ENCODE measurements at regions not wholly inside any gene's neighbourhood (a gene's known extent, or its start where the extent isn't known, plus 50 kb on each side); places are given as distances from the start of the nearest gene placed in this dataset.

GRCh38 chr22:34113381-34113780 is 193.1 kb upstream of the LARGE1 start:
- WGBS (ENCODE audit: insufficient coverage) = 95% methylated on average over 4 of the region's 6 CpGs
- Histone ChIP-seq H2AFZ (ENCODE audit: insufficient read depth, low read depth, low read length, poor library complexity, severe bottlenecking) (no peak overlapping the region), H3K9me3 (ENCODE audit: control extremely low read depth in 1 of 3, control insufficient read depth in 2 of 3, insufficient read depth in 1 of 3, low read length in 2 of 3) (no peaks in the 10 kb centered on the region), H3K36me3 (replicated peaks in 1 of 2; ENCODE audit: control extremely low read depth in 1 of 2, control insufficient read depth in 1 of 2, extremely low read depth in 1 of 2, insufficient read depth in 2 of 2, low read length in 1 of 2) (no peaks in the 10 kb centered on the region), H3K4me1 (ENCODE audit: control insufficient read depth in 2 of 2, insufficient read depth in 2 of 2, low read length in 2 of 2) (no peaks in the 10 kb centered on the region), H3K27ac (ENCODE audit: low read length in 2 of 2) (no peak overlapping the region), H4K20me1 (ENCODE audit: control insufficient read depth, insufficient read depth, low read length, poor library complexity, severe bottlenecking) (no peaks in the 10 kb centered on the region), H3K27me3 (replicated peaks in 1 of 4; ENCODE audit: control extremely low read depth in 1 of 4, control insufficient read depth in 3 of 4, insufficient read depth in 4 of 4, low read length in 3 of 4) (no peaks in the 10 kb centered on the region), H3K9ac (ENCODE audit: low read length) (no peak overlapping the region), H3K4me3 (ENCODE audit: control extremely low read depth in 1 of 5, extremely low read depth in 1 of 5, insufficient read depth in 1 of 5, low read depth in 2 of 5, low read length in 4 of 5) (no peak overlapping the region), H3K79me2 (ENCODE audit: control insufficient read depth, insufficient read depth, low read length) (no peaks in the 10 kb centered on the region), H3K4me2 (replicated peaks; ENCODE audit: low read depth, low read length, poor library complexity, severe bottlenecking) (no peak overlapping the region)
- no peak for DNase-seq
- Mint-ChIP-seq H3K4me3 (no peak overlapping the region), H3K27ac (no peak overlapping the region), H3K9me3 (ENCODE audit: insufficient read depth) (peaks cover 3% of the 10 kb centered on the region), H3K27me3 (no peaks in the 10 kb centered on the region), H3K4me1 (no peaks in the 10 kb centered on the region)
- CTCF ChIA-PET = interaction anchor here (1.5 to 7.3 kb wide), 6 partner anchors 31 to 1095 kb away, joined by 3 to 94 read pairs (median 6); no protein-coding TSS in a partner anchor
- no peak for TF ChIP-seq CTCF (IDR thresholded peaks at IDR 0.05)
- TF ChIP-seq EZH2 (IDR thresholded peaks at IDR 0.05; ENCODE audit: borderline replicate concordance, insufficient read depth, low read depth, low read length, poor library complexity, severe bottlenecking) = no peak
- ATAC-seq (ENCODE audit: low read depth) = no peak
- intact Hi-C loops (cut with micrococcal nuclease) = no loop called here
- POLR2A ChIA-PET = no interaction called here

- ChIA-PET POLR2A (no interaction called here), CTCF (interaction anchor here (1.4 to 7.3 kb wide), 6 partner anchors 9 to 1096 kb away, joined by 3 to 94 read pairs (median 6); no protein-coding TSS in a partner anchor)
- Histone ChIP-seq H3K4me2 (replicated peaks; ENCODE audit: low read depth, low read length, poor library complexity, severe bottlenecking) (no peak overlapping the region), H3K36me3 (replicated peaks in 1 of 2; ENCODE audit: control extremely low read depth in 1 of 2, control insufficient read depth in 1 of 2, extremely low read depth in 1 of 2, insufficient read depth in 2 of 2, low read length in 1 of 2) (no peaks in the 10 kb centered on the region), H3K27me3 (replicated peaks in 1 of 4; ENCODE audit: control extremely low read depth in 1 of 4, control insufficient read depth in 3 of 4, insufficient read depth in 4 of 4, low read length in 3 of 4) (no peaks in the 10 kb centered on the region), H3K4me1 (ENCODE audit: control insufficient read depth in 2 of 2, insufficient read depth in 2 of 2, low read length in 2 of 2) (no peaks in the 10 kb centered on the region), H2AFZ (ENCODE audit: insufficient read depth, low read depth, low read length, poor library complexity, severe bottlenecking) (no peak overlapping the region), H3K9me3 (ENCODE audit: control extremely low read depth in 1 of 3, control insufficient read depth in 2 of 3, insufficient read depth in 1 of 3, low read length in 2 of 3) (no peaks in the 10 kb centered on the region), H3K9ac (ENCODE audit: low read length) (no peak overlapping the region), H3K4me3 (ENCODE audit: control extremely low read depth in 1 of 5, extremely low read depth in 1 of 5, insufficient read depth in 1 of 5, low read depth in 2 of 5, low read length in 4 of 5) (no peak overlapping the region), H4K20me1 (ENCODE audit: control insufficient read depth, insufficient read depth, low read length, poor library complexity, severe bottlenecking) (no peaks in the 10 kb centered on the region), H3K27ac (ENCODE audit: low read length in 2 of 2) (no peak overlapping the region), H3K79me2 (ENCODE audit: control insufficient read depth, insufficient read depth, low read length) (no peaks in the 10 kb centered on the region)
- peaks cover 3% of the 10 kb centered on the region for H3K9me3 Mint-ChIP-seq (ENCODE audit: insufficient read depth)
- no peaks in the 10 kb centered on the region for H3K4me1 Mint-ChIP-seq
- no peak for TF ChIP-seq CTCF (IDR thresholded peaks at IDR 0.05)
- TF ChIP-seq EZH2 (IDR thresholded peaks at IDR 0.05; ENCODE audit: borderline replicate concordance, insufficient read depth, low read depth, low read length, poor library complexity, severe bottlenecking) = no peak
- no peaks in the 10 kb centered on the region for H3K27me3 Mint-ChIP-seq
- DNase-seq (no peak), ATAC-seq (ENCODE audit: low read depth) (no peak)
- no peak overlapping the region for H3K4me3 Mint-ChIP-seq
- intact Hi-C loops (cut with micrococcal nuclease) = no loop called here
- H3K27ac Mint-ChIP-seq = no peak overlapping the region
- no CpG with 5 or more reads among the region's 2 CpGs for WGBS (ENCODE audit: insufficient coverage)
Observed at GRCh38 chr22:34114406-34114805, 194.1 kb upstream of the LARGE1 start.

All from B cell (primary cell).